CD4-positive, alpha-beta T cell treated with Interleukin-21 for 1 hour (primary cell): ENCODE measurements at regions not wholly inside any gene's neighbourhood (a gene's known extent, or its start where the extent isn't known, plus 50 kb on each side); places are given as distances from the start of the nearest gene placed in this dataset.

Experiments used
- DNase-seq: peaks from one replicate; pipeline ENCODE4 v3.0.0-alpha.2; 2020

DNA sequence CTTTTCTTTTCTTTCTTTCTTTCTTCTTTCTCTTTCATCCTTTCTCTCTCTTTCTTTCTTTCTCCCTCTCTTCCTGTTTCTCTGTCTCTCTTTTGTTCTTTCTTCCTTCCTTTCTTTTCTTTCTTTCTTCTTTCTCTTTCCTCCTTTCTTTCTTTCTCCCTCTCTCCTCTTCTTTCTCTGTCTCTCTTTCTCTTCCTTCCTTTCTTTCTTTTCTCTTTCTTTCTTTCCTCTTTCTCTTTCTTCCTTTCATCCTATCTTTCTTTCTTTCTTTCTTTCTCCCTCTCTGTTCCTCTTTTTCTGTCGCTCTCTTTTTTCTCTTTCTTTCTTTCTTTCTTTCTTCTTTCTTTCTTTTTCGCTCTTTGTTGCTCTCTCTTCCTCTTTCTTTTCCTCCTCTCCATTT is 1149.2 kb upstream of the AUTS2 start:
- no peak for DNase-seq

- no peak for DNase-seq
Measured at GRCh38 chr7:68449816-68450215, 1148.5 kb upstream of the AUTS2 start.

- DNase-seq, result no peak
Measured at GRCh38 chr7:68454931-68455330, 1143.3 kb upstream of the AUTS2 start.

DNA sequence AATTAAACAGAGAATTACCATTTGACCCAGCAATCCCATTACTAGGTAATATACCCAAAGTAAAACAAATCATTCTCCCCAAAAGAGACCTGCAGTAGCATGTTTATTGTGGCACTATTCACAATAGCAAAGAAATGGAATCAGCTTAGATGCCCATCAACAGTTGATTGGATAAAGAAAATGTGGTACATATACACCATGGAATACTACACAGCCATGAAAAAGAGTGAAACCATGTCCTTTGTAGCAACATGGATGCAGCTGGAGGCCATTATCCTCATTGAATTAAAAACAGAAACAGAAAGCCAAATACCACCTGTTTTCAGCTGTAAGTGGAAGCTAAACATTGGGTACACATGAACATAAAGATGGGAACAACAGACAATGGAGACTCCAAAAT is 1141.8 kb upstream of the AUTS2 start:
- DNase-seq, result no peak

GRCh38 chr7:68457481-68457880 is 1140.8 kb upstream of the AUTS2 start:
- DNase-seq, result no peak

GRCh38 chr7:68458010-68458908 is 1140.0 kb upstream of the AUTS2 start:
- no peak for DNase-seq

- no peak for DNase-seq
Measured at GRCh38 chr7:68461430-68461829, 1136.8 kb upstream of the AUTS2 start.

DNA sequence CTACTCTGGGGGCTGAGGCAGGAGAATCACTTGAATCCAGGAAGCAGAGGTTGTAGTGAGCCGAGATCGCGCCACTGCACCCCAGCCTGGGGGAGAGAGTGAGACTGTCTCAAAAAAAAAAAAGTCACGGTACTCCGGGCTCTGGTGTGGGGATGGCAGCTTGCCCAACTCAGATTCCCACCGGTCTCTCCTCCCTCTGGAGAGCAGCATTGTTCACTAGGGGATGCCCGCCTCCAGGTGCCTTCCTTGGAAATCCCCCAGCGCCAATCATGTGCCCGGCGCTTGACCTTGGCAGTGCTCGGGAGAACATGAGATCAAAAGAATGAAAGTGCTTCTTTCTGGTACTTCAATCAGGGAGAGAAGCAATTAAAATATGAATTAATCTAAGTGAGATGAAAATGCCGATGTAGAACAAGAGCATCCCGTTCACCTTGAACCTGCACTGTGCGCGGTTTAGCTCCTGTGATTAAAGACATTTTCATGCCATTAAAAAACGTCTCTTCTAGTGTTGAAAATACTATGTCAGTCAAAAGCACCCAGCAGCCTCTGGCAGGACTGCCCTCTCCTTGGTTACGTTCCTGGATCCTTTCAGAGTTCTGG is 1127.3 kb upstream of the AUTS2 start:
- no peak for DNase-seq

DNA sequence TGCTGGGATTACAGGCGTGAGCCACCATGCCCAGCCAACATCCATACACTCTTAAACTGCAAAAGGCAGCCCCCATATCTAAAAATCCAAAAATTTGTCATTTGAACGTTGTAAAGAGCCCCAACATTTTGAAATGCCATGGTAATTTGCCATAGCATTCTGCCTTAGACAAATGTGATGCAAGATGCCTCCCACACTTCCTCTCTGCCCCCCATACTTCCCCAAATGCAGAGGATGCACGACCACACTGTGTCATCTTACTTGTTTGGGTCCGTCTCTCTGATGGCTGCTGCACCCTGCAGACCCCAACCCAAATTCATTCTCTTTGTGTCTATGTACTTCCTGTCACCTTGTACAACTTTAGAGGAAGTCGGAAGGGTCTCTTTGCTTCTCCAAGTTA is 1125.6 kb upstream of the AUTS2 start:
- DNase-seq, result no peak

DNA sequence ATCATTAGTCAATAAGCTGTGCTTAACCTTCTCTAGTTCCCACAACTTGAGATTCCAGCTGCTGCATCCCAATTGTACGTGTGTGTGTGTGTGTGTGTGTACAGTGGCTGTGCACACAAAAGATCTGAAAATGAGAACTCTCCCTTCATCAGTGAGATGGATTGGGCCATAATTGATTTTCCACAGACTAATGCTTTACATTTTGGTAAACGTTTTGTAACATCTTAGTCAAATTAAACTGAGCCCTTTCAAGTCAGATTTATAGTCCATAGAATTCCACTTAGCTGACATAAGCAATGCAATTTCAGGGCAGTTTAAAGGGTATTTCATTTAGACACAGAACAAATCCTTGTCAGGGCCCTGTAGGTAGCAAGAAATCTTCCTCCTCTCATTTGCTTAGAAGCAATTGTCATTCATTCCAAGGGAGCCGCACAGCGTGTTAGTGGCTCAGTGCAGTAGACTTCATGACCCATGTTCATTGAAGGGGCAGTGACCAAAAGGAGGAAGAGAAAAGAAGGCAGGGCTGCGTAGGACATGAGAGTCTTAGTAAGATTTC is 1123.5 kb upstream of the AUTS2 start:
- no peak for DNase-seq

DNA sequence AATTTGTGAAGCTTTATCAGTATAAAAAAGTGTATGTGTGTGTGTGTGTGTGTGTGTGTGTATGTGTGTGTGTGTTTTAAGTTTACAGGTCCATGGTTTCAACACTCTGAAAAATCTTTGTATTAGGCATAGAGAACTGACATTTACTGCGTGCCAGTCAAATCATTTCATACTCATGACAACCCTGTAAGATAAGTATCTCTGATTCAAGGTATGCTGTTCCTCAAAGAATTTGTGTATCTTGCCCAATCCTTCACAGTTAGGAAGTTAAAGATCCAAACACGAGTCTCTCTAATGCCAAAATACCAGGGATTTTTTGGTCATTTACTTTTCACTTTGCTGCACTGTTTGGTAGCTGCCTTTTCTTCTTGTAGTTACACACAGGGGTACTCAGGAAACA is 1121.3 kb upstream of the AUTS2 start:
- DNase-seq, result no peak

- DNase-seq, result no peak
Measured at GRCh38 chr7:68478326-68478725, 1119.9 kb upstream of the AUTS2 start.

DNA sequence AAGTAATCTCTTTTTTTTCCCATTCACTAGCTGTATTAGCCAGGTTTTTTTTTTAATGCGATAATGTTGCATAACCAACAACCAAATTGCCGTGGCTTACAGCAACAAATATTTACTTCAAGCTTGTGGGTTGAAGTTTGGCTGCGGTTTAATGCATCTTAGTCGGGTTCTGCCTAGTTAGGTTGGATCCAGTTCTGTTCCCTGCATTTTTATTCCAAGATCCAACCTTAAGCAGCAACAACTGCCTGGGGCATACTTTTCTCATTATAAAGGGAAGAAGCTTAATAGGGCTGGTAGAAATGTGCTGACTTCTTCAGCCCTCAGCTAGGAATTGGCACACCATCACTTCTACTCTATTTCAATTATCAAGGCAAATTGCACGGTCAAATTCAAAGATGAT is 1115.5 kb upstream of the AUTS2 start:
- DNase-seq, result no peak

DNA sequence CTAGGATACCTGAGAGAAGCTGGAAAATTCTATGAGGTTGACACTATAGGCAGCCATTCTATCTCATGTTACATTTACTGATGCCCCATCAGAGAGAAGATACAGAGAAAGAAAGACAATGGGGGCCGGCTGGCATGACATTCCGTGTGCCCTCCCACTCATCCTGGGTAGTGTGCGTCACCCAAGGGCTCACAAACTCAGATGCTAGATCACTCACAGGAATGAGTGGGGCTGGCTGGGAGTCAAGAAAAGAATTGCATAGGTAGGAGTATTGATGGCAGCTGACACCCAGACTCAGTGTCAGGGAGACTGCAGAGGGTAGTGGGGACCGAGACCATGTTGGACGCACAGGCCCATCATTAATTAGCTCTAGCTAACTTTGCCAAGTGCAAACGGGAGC is 1113.5 kb upstream of the AUTS2 start:
- no peak for DNase-seq

DNA sequence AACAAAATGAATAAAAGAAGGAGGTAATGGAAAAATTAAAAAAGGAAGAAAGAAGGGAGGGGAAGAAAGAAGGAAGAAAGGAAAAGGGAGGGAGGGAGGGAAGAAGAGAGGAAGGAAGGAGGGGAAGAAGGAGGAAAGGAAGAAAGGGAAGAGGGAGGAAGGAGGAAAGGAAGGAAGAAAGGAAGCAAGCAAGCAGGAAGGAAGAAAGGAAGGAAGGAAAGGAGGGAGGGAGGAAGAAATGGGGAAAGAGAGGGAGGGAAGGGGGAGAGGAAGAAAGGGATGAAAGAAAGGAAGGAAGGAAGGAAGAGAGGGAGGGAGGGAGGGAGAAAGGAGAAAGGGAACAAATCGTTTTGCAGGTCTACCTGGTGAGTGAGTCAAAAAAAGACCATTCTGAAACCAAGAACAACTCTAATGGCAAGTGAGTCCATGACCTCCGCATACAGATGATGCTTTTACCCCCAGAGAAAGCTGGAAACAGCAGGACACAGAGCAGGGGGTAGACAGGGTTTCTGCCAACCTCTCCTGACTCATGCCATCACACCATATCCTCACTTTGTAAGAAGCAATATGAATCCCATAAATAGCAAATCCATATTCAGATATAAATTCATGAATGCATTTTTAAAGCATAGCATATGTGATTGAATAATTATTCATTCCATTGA is 1112.9 kb upstream of the AUTS2 start:
- no peak for DNase-seq

GRCh38 chr7:68488341-68489060 is 1109.8 kb upstream of the AUTS2 start:
- no peak for DNase-seq

DNA sequence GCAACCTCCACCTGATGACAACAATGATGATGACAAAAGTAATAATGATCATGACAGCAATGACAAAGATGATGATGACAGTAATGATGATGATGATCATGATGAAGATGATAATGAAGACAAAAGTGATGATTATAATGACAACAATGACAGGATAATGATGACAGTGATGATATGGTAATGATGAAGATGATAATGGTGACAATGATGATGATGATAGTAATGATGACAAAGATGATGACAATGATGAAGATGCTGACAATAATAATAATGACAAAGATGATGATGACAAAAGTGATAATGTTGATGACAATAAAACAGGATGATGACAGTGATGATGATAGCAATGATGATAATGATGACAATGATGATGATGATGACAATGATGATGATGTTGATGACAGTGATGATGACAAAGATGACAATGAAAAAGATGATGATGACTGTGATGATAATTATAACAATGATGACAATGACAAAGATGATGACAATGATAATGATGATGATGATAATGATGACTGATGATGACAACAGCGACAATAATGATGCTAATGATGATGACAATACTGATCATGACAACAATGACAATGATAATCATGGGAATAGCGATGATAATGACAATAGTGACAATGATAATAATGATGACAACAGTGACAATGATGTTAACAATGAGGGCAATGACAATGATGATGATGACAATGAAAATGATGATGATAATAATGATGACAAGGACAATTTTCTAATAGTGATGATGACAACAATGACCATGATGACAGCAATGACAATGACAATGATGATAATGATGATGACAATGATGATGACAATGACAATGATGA is 1106.5 kb upstream of the AUTS2 start:
- DNase-seq, result no peak

DNA sequence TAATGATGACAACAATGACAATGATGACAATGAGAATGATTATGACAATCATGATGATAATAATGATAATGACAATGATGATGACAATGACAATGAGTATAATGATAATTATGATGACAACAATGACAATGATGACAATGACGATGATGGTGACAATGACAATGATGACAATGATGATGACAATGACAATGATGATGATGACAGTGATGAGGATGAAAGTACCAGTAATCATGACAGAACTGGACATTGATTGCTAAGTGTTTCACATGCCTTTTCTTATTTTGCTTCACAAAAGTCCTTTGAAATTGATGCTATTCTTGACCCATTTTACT is 1106.0 kb upstream of the AUTS2 start:
- no peak for DNase-seq

GRCh38 chr7:68503400-68503799 is 1094.9 kb upstream of the AUTS2 start:
- no peak for DNase-seq

DNA sequence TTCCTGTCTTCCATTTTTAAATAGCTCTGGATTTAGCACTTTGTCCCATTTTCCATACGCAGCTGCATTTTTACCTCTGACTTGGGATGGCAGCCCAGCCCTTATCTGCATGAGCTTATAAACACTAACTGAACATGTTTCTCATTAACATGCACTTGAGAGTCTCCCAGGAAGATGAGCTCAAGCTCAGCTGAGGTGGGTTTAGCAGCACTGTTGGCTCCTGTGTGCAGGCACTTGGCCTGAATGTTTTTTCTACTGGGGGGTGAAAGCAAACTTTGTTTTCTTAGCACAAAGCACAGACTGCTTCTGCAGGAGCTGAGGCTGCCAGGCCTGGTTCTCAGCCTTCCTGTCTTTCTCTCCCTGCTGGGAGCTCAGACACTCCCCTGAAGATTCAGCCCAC is 1093.6 kb upstream of the AUTS2 start:
- no peak for DNase-seq

DNA sequence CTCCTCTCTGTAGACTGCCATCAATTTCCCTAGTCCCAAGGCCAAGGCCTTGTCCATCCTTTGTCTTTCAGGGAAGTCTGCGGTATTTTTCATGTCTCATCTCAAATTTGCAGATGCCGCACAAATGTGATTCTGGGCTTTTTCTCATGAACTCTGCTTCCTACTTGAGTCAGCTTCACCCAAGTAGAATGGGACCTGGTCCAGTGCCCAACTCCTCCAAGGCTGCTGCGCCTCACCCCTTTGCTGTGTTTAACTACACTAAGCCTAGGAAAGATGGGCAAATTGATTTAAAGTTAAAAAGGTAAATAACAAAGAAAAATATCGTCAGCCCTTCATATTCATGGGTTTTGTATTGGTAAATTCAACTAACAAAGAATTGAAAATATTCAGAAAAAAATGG is 1092.6 kb upstream of the AUTS2 start:
- DNase-seq, result no peak

DNA sequence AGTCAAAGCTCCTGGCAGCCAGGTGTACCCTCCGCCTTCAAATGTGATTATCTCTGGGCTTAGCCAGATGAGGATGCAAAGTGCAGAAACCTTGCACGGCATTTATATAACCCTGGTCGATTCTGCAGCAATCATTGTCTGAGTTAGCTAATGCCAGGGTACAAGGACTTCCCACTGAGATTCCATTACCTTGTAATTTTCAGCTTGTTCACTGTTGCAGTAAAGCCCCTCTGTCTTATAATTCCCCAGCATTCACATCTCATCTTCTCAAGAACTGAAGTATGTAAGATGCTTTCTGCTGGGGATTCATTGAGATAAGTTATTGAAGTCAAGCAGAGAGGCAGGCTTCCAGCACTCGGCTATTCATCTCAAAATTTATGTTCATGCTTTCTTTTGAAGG is 1090.6 kb upstream of the AUTS2 start:
- no peak for DNase-seq
